SH-SY5Y (cell line): ENCODE measurements at regions not wholly inside any gene's neighbourhood (a gene's known extent, or its start where the extent isn't known, plus 50 kb on each side); places are given as distances from the start of the nearest gene placed in this dataset.

Source experiments
- GATA2 ChIP-seq: IDR thresholded peaks from 2 replicates; pipeline ENCODE4 v1.6.1; 2011; ENCODE audit warnings: mild to moderate bottlenecking, low read depth, low read length
- GATA3 ChIP-seq: IDR thresholded peaks from 2 replicates; pipeline ENCODE4 v1.6.1; 2011; ENCODE audit warnings: low read depth, mild to moderate bottlenecking, low read length, moderate library complexity

DNA sequence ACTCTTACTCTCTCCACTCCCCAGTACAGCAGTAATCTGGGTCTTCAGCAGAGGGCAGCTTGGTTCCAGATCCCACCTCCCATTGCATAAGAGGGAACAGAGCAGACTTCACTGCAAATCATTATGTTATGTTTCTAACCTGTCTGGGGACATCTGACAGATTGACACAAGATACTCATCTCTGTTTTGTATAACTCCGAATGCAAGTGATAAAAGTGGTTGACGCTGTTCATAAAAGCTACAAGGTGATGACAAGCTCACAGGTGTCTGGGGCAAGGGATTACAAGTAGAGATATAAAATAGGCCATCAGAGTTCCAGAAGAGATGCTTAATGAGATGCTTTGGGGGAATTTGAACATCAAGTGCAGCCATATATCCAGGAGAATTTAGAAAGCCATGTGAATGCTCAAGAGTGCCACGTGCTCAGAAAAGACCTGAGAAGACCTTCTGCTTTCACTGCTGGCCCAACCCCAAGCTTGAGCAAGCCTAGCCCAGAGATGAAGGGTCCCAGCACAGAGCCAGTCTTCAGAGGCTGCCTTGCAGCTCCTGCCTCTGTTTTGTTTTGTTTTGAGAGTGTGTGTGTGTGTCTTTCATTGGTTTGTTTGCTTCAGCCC is 80.6 kb downstream of the VSTM2A start:
- TF ChIP-seq GATA3 (no peak), GATA2 (no peak)
